SK-N-MC (cell line): ENCODE measurements at regions not wholly inside any gene's neighbourhood (a gene's known extent, or its start where the extent isn't known, plus 50 kb on each side); places are given as distances from the start of the nearest gene placed in this dataset.

Source experiments
- EZH2 ChIP-seq: fragments of 200-600 bp; sonication (generic); IDR thresholded peaks from one replicate; pipeline ENCODE4 v1.6.1; 2017; ENCODE audit warnings: antibody characterized with exemption
- FOXP2 ChIP-seq: optimal IDR thresholded peaks from 2 replicates; pipeline ENCODE3; 2011; ENCODE audit warnings: mild to moderate bottlenecking, moderate library complexity; ENCODE audit not compliant: insufficient read depth; ENCODE audit errors: extremely low read length, control extremely low read depth
- POLR2AphosphoS5 ChIP-seq: IDR thresholded peaks from 2 replicates; pipeline ENCODE4 v1.6.1; 2012; ENCODE audit warnings: mild to moderate bottlenecking, low read depth, low read length, borderline replicate concordance

DNA sequence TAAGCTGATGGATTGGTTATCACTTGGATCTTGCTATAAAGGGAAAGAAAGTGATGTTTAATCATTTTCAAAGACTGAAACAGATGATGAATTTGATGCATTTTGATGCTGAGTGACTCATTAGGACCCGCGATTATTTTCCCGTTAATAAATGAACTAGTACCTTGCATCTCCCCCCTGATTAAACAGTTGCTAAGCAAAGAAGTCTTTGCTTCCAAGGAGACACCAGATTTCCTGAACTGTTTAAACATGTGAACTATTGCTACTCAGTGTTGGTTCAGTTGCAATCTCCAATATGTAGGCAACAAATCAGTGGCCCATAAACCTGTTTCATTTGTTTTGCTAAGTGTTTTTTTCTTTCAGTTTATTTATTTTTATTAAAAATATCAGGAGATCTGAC lies 375.2 kb downstream of the AACS start:
- TF ChIP-seq EZH2 = no peak
- TF ChIP-seq POLR2AphosphoS5 = no peak
- no peak for TF ChIP-seq FOXP2
